GM21423 (cell line): ENCODE measurements at regions not wholly inside any gene's neighbourhood (a gene's known extent, or its start where the extent isn't known, plus 50 kb on each side); places are given as distances from the start of the nearest gene placed in this dataset.

Source experiments
- ATAC-seq: cut with Tn5 transposase; IDR thresholded peaks from one replicate; pipeline ENCODE4 v1.9.1; 2021; ENCODE audit warnings: mild to moderate bottlenecking, moderate library complexity; ENCODE audit not compliant: unreplicated experiment

- no peak for ATAC-seq
Observed at GRCh38 chr11:127223026-127223425, 222.5 kb upstream of the KIRREL3 start.

GRCh38 chr11:127219704-127220103 is 219.1 kb upstream of the KIRREL3 start:
- ATAC-seq: no peak

- no peak for ATAC-seq
Observed at GRCh38 chr11:127218275-127218608, 217.7 kb upstream of the KIRREL3 start.

- no peak for ATAC-seq
Observed at GRCh38 chr11:127217452-127218274, 217.1 kb upstream of the KIRREL3 start.

GRCh38 chr11:127205688-127206217 is 205.2 kb upstream of the KIRREL3 start:
- no peak for ATAC-seq

- no peak for ATAC-seq
Observed at GRCh38 chr11:127203490-127203889, 202.9 kb upstream of the KIRREL3 start.

- ATAC-seq: no peak
Observed at GRCh38 chr11:127202105-127202504, 201.5 kb upstream of the KIRREL3 start.

- no peak for ATAC-seq
Observed at GRCh38 chr11:127199306-127199801, 198.8 kb upstream of the KIRREL3 start.

GRCh38 chr11:127195501-127196120 is 195.0 kb upstream of the KIRREL3 start:
- no peak for ATAC-seq

- no peak for ATAC-seq
Observed at GRCh38 chr11:127194521-127194920, 194.0 kb upstream of the KIRREL3 start.

- ATAC-seq: no peak
Observed at GRCh38 chr11:127193950-127194349, 193.4 kb upstream of the KIRREL3 start.

GRCh38 chr11:127191689-127192088 is 191.1 kb upstream of the KIRREL3 start:
- ATAC-seq: no peak

- no peak for ATAC-seq
Observed at GRCh38 chr11:127191261-127191660, 190.7 kb upstream of the KIRREL3 start.

GRCh38 chr11:127182586-127183203 is 182.1 kb upstream of the KIRREL3 start:
- no peak for ATAC-seq

- ATAC-seq: no peak
Observed at GRCh38 chr11:127157225-127157624, 156.7 kb upstream of the KIRREL3 start.

- no peak for ATAC-seq
Observed at GRCh38 chr11:127149410-127149809, 148.8 kb upstream of the KIRREL3 start.

- ATAC-seq: no peak
Observed at GRCh38 chr11:127143251-127143650, 142.7 kb upstream of the KIRREL3 start.

GRCh38 chr11:127138613-127139012 is 138.0 kb upstream of the KIRREL3 start:
- no peak for ATAC-seq

GRCh38 chr11:127137771-127138280 is 137.3 kb upstream of the KIRREL3 start:
- no peak for ATAC-seq

GRCh38 chr11:127136438-127136837 is 135.9 kb upstream of the KIRREL3 start:
- no peak for ATAC-seq

- no peak for ATAC-seq
Observed at GRCh38 chr11:127135256-127135655, 134.7 kb upstream of the KIRREL3 start.
